ENCODE measurements at regions not wholly inside any gene's neighbourhood (a gene's known extent, or its start where the extent isn't known, plus 50 kb on each side); places are given as distances from the start of the nearest gene placed in this dataset.

DNA sequence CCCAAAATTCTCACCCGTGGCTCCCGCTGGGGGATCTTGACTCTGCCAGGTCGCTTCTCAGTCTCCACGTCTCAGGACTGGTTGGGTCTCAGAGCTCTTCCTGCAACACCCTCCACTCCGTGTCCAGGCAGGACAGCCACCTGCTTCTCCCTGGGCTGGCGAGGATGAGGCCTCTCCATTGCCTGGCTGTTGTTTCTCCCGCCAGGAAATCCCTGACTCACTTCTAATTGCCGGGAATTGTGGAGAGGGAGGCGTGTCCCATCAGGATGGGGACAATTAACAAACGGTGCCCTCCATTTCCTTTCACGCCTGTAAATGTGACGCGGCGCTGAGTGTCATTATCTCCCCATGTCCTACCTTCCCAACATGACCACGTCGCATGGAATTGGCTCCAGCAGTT is 204.5 kb downstream of the RBFOX3 start:
- TF ChIP-seq, protein P1, sequence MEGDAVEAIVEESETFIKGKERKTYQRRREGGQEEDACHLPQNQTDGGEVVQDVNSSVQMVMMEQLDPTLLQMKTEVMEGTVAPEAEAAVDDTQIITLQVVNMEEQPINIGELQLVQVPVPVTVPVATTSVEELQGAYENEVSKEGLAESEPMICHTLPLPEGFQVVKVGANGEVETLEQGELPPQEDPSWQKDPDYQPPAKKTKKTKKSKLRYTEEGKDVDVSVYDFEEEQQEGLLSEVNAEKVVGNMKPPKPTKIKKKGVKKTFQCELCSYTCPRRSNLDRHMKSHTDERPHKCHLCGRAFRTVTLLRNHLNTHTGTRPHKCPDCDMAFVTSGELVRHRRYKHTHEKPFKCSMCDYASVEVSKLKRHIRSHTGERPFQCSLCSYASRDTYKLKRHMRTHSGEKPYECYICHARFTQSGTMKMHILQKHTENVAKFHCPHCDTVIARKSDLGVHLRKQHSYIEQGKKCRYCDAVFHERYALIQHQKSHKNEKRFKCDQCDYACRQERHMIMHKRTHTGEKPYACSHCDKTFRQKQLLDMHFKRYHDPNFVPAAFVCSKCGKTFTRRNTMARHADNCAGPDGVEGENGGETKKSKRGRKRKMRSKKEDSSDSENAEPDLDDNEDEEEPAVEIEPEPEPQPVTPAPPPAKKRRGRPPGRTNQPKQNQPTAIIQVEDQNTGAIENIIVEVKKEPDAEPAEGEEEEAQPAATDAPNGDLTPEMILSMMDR (IDR thresholded peaks at IDR 0.05), result no peak
- TF ChIP-seq POLR2A (IDR thresholded peaks at IDR 0.05), result no peak
